GM23338 (cell line): ENCODE measurements at regions not wholly inside any gene's neighbourhood (a gene's known extent, or its start where the extent isn't known, plus 50 kb on each side); places are given as distances from the start of the nearest gene placed in this dataset.

Experiments used
- CREB1 ChIP-seq: fragments of 250-450 bp; sonication (Bioruptor Pico); IDR thresholded peaks from 2 replicates; pipeline ENCODE4 v1.5.0; 2020; ENCODE audit warnings: low read depth, mild to moderate bottlenecking, moderate library complexity
- EZH2 ChIP-seq: fragments of 200-600 bp; sonication (generic); IDR thresholded peaks from one replicate; pipeline ENCODE4 v1.8.0; 2017; ENCODE audit warnings: antibody characterized with exemption, mild to moderate bottlenecking, low read depth; ENCODE audit not compliant: unreplicated experiment
- EZH2phosphoT487 ChIP-seq: fragments of 200-600 bp; sonication (generic); IDR thresholded peaks from one replicate; pipeline ENCODE4 v1.8.1; 2018; ENCODE audit warnings: antibody characterized with exemption; ENCODE audit not compliant: unreplicated experiment
- JUNB ChIP-seq: IDR thresholded peaks from one replicate; pipeline ENCODE4 v1.6.1; 2016; ENCODE audit warnings: antibody characterized with exemption; ENCODE audit not compliant: unreplicated experiment
- NANOG ChIP-seq: IDR thresholded peaks from 2 replicates; pipeline ENCODE4 v1.6.1; 2016; ENCODE audit warnings: antibody characterized with exemption, borderline replicate concordance
- POLR2AphosphoS5 ChIP-seq: IDR thresholded peaks from 2 replicates; pipeline ENCODE4 v1.6.1; 2016; ENCODE audit warnings: antibody characterized with exemption, low read depth
- STAT1 ChIP-seq: IDR thresholded peaks from one replicate; pipeline ENCODE4 v1.6.1; 2016; ENCODE audit warnings: antibody characterized with exemption; ENCODE audit not compliant: unreplicated experiment
- TF ChIP-seq, protein P1 (sequence below), 2 experiments: fragments of 200-600 bp in 1 of 2; sonication (generic) in 1 of 2; conservative IDR thresholded peaks; 2 replicates each; pipeline versions ENCODE4 v1.5.1 to v1.6.1; 2016 to 2017; ENCODE audit warnings: antibody characterized with exemption in 2 of 2, low read depth in 2 of 2, mild to moderate bottlenecking in 2 of 2, moderate library complexity in 1 of 2
- TF ChIP-seq, protein P2 (sequence below): IDR thresholded peaks from one replicate; pipeline ENCODE4 v1.6.1; 2018; ENCODE audit warnings: antibody characterized with exemption; ENCODE audit not compliant: unreplicated experiment
- TF ChIP-seq, protein P3 (sequence below): IDR thresholded peaks from 2 replicates; pipeline ENCODE4 v1.6.1; 2016; ENCODE audit warnings: antibody characterized with exemption

DNA sequence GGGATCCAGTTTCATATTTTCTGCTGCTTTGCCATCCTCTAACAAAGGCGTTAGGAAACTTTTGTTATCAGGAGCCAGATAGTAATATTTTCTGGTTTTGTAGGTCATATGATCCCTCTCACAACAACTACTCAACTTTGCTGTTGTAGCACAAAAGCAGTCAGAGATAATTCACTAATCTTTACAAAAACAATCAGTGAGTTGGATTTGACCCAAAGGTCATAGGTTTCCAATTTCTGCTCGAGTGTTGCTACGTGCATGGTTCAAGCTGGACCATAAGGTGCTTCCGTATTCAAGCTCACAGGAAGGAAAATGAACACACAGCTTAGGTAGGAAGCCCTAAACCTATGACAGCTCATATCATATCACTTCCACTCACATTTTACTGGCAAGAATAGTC is 92.4 kb upstream of the SFMBT2 start:
- TF ChIP-seq STAT1, result no peak
- TF ChIP-seq, protein P1, sequence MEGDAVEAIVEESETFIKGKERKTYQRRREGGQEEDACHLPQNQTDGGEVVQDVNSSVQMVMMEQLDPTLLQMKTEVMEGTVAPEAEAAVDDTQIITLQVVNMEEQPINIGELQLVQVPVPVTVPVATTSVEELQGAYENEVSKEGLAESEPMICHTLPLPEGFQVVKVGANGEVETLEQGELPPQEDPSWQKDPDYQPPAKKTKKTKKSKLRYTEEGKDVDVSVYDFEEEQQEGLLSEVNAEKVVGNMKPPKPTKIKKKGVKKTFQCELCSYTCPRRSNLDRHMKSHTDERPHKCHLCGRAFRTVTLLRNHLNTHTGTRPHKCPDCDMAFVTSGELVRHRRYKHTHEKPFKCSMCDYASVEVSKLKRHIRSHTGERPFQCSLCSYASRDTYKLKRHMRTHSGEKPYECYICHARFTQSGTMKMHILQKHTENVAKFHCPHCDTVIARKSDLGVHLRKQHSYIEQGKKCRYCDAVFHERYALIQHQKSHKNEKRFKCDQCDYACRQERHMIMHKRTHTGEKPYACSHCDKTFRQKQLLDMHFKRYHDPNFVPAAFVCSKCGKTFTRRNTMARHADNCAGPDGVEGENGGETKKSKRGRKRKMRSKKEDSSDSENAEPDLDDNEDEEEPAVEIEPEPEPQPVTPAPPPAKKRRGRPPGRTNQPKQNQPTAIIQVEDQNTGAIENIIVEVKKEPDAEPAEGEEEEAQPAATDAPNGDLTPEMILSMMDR (conservative IDR thresholded peaks at IDR 0.05; ENCODE audit: low read depth in 2 of 2), result no peak
- no peak for TF ChIP-seq POLR2AphosphoS5
- no peak for TF ChIP-seq EZH2
- TF ChIP-seq JUNB, result no peak
- TF ChIP-seq NANOG, result no peak
- TF ChIP-seq EZH2phosphoT487, result no peak
- TF ChIP-seq CREB1 (CRISPR knock-in tag), result no peak
- TF ChIP-seq, protein P2, sequence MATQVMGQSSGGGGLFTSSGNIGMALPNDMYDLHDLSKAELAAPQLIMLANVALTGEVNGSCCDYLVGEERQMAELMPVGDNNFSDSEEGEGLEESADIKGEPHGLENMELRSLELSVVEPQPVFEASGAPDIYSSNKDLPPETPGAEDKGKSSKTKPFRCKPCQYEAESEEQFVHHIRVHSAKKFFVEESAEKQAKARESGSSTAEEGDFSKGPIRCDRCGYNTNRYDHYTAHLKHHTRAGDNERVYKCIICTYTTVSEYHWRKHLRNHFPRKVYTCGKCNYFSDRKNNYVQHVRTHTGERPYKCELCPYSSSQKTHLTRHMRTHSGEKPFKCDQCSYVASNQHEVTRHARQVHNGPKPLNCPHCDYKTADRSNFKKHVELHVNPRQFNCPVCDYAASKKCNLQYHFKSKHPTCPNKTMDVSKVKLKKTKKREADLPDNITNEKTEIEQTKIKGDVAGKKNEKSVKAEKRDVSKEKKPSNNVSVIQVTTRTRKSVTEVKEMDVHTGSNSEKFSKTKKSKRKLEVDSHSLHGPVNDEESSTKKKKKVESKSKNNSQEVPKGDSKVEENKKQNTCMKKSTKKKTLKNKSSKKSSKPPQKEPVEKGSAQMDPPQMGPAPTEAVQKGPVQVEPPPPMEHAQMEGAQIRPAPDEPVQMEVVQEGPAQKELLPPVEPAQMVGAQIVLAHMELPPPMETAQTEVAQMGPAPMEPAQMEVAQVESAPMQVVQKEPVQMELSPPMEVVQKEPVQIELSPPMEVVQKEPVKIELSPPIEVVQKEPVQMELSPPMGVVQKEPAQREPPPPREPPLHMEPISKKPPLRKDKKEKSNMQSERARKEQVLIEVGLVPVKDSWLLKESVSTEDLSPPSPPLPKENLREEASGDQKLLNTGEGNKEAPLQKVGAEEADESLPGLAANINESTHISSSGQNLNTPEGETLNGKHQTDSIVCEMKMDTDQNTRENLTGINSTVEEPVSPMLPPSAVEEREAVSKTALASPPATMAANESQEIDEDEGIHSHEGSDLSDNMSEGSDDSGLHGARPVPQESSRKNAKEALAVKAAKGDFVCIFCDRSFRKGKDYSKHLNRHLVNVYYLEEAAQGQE, result no peak
- TF ChIP-seq, protein P3, sequence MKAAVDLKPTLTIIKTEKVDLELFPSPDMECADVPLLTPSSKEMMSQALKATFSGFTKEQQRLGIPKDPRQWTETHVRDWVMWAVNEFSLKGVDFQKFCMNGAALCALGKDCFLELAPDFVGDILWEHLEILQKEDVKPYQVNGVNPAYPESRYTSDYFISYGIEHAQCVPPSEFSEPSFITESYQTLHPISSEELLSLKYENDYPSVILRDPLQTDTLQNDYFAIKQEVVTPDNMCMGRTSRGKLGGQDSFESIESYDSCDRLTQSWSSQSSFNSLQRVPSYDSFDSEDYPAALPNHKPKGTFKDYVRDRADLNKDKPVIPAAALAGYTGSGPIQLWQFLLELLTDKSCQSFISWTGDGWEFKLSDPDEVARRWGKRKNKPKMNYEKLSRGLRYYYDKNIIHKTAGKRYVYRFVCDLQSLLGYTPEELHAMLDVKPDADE, result no peak
